ENCODE measurements at regions not wholly inside any gene's neighbourhood (a gene's known extent, or its start where the extent isn't known, plus 50 kb on each side); places are given as distances from the start of the nearest gene placed in this dataset.

- no peaks in the 10 kb centered on the region for H3K36me3 ChIP-seq
- 48 to 62% (median 58%) methylated on average over 7 of the region's 7 CpGs for WGBS, 3 donors
- DNase-seq: no peak
- H3K9me3 ChIP-seq: no peaks in the 10 kb centered on the region
- TF ChIP-seq POLR2A (IDR thresholded peaks at IDR 0.05) (no peak), EP300 (IDR thresholded peaks at IDR 0.05) (no peak), CTCF (IDR thresholded peaks at IDR 0.05) (no peak)
- H3K4me1 ChIP-seq (ENCODE audit: insufficient read depth): peaks cover 51% of the 10 kb centered on the region
- no peaks in the 10 kb centered on the region for H3K27me3 ChIP-seq
- intact Hi-C loops (cut with DNase I): no loop called here
- no peak overlapping the region for H3K4me3 ChIP-seq
- peak overlapping the region in 1 of 2 donors; percentile 32 for H3K27ac ChIP-seq
These were observed 339.4 kb downstream of the SEC14L1 start for GRCh38 chr17:77480199-77480508.

GRCh38 chr17:77480509-77481215 lies 339.9 kb downstream of the SEC14L1 start:
- Histone ChIP-seq H3K9me3 (no peaks in the 10 kb centered on the region), H3K27ac (peak overlapping the region in 1 of 2 donors; percentile 32), H3K36me3 (no peaks in the 10 kb centered on the region), H3K27me3 (no peaks in the 10 kb centered on the region), H3K4me1 (ENCODE audit: insufficient read depth) (peaks cover 46% of the 10 kb centered on the region), H3K4me3 (no peak overlapping the region)
- 53 to 66% (median 64%) methylated on average over 21 to 25 of the region's 25 CpGs for WGBS, 3 donors
- no peak for TF ChIP-seq POLR2A (IDR thresholded peaks at IDR 0.05)
- no peak for TF ChIP-seq CTCF (IDR thresholded peaks at IDR 0.05)
- TF ChIP-seq EP300 (IDR thresholded peaks at IDR 0.05): no peak
- no peak for DNase-seq
- intact Hi-C loops (cut with DNase I): no loop called here

- TF ChIP-seq POLR2A (IDR thresholded peaks at IDR 0.05) (no peak), EP300 (IDR thresholded peaks at IDR 0.05) (no peak), CTCF (IDR thresholded peaks at IDR 0.05) (no peak)
- Histone ChIP-seq H3K27me3 (no peaks in the 10 kb centered on the region), H3K36me3 (no peaks in the 10 kb centered on the region), H3K4me1 (ENCODE audit: insufficient read depth) (peaks cover 37% of the 10 kb centered on the region), H3K4me3 (no peak overlapping the region), H3K27ac (peak overlapping the region in 1 of 2 donors; percentile 13), H3K9me3 (no peaks in the 10 kb centered on the region)
- peak; percentile 60 to 85 (median 73) for DNase-seq
- 50 to 61% (median 51%) methylated on average over 30 to 35 of the region's 35 CpGs for WGBS, 3 donors
- intact Hi-C loops (cut with DNase I): no loop called here
These were observed 341.0 kb downstream of the SEC14L1 start for GRCh38 chr17:77481476-77482374.

- TF ChIP-seq EP300 (IDR thresholded peaks at IDR 0.05) (no peak), CTCF (IDR thresholded peaks at IDR 0.05) (no peak), POLR2A (IDR thresholded peaks at IDR 0.05) (no peak)
- Histone ChIP-seq H3K27me3 (no peaks in the 10 kb centered on the region), H3K4me3 (no peak overlapping the region), H3K9me3 (no peaks in the 10 kb centered on the region), H3K4me1 (ENCODE audit: insufficient read depth) (peaks cover 32% of the 10 kb centered on the region), H3K27ac (no peak overlapping the region), H3K36me3 (no peaks in the 10 kb centered on the region)
- intact Hi-C loops (cut with DNase I): no loop called here
- no peak for DNase-seq
- WGBS, 3 donors: 67 to 72% (median 71%) methylated on average over 25 of the region's 25 CpGs
These were observed 341.8 kb downstream of the SEC14L1 start for GRCh38 chr17:77482375-77483127.
